AG04449 (cell line): ENCODE measurements at regions not wholly inside any gene's neighbourhood (a gene's known extent, or its start where the extent isn't known, plus 50 kb on each side); places are given as distances from the start of the nearest gene placed in this dataset.
"Not testable (repeated sequence)": the region's sequence is repeated elsewhere in the genome, so short reads cannot be mapped to it uniquely, and the experiment has no call there.

Source experiments
- CTCF ChIA-PET: fragments of 350-600 bp; formaldehyde crosslinking; extraction: SDS; loops from one replicate; lab custom pipeline; 2021; ENCODE audit warnings: antibody characterized with exemption; lab: Yijun Ruan, JAX
- POLR2A ChIA-PET: fragments of 400-600, 350-600 bp; formaldehyde crosslinking; extraction: SDS; loops from one replicate; lab custom pipeline; 2020; ENCODE audit warnings: antibody characterized with exemption, inconsistent platforms; lab: Yijun Ruan, JAX
- DNase-seq: peaks from one replicate; pipeline ENCODE4 v3.0.0-alpha.2; 2010; ENCODE audit warnings: low read depth, low spot score
- H3K4me3 ChIP-seq: 2 replicates; pipeline ENCODE4 v1.5.1; 2011; ENCODE audit warnings: low read depth, mild to moderate bottlenecking, control low read depth, low read length
- CTCF ChIP-seq: IDR thresholded peaks from one replicate; pipeline ENCODE4 v1.5.1; 2011; ENCODE audit warnings: mild to moderate bottlenecking, moderate library complexity, low read length, control low read depth, inconsistent platforms; ENCODE audit not compliant: insufficient read depth; ENCODE audit errors: missing control alignments

GRCh38 chr16:85515319-85515745, 97.8 kb upstream of the GSE1 start:
- no peak for TF ChIP-seq CTCF
- CTCF ChIA-PET, result interaction anchor here (0.7 to 2.1 kb wide), 6 partner anchors 8 to 101 kb away, joined by 3 to 18 read pairs (median 4); no protein-coding TSS in a partner anchor
- DNase-seq, result no peak
- H3K4me3 ChIP-seq, result peak overlapping the region; percentile 23
- POLR2A ChIA-PET, result interaction anchor here (0.7 to 1.0 kb wide), 2 partner anchors 39 to 52 kb away, joined by 3 read pairs; no protein-coding TSS in a partner anchor

- no peak overlapping the region for H3K4me3 ChIP-seq
- ChIA-PET CTCF (interaction anchor here (0.7 to 2.1 kb wide), 4 partner anchors 8 to 100 kb away, joined by 3 to 18 read pairs (median 5); no protein-coding TSS in a partner anchor), POLR2A (interaction anchor here (0.7 kb wide), 1 partner anchor 39 kb away, joined by 3 read pairs; no protein-coding TSS in a partner anchor)
- TF ChIP-seq CTCF, result no peak
- no peak for DNase-seq
These were observed 97.2 kb upstream of the GSE1 start for GRCh38 chr16:85515830-85516397.

GRCh38 chr16:85517154-85517553, 96.0 kb upstream of the GSE1 start:
- ChIA-PET CTCF (interaction anchor here (0.7 to 2.1 kb wide), 2 partner anchors 12 to 1667 kb away, joined by 3 to 11 read pairs; no protein-coding TSS in a partner anchor), POLR2A (interaction anchor here (0.6 kb wide), 1 partner anchor 42 kb away, joined by 4 read pairs; no protein-coding TSS in a partner anchor)
- no peak overlapping the region for H3K4me3 ChIP-seq
- TF ChIP-seq CTCF, result no peak
- no peak for DNase-seq

GRCh38 chr16:85517563-85518179, 95.5 kb upstream of the GSE1 start:
- ChIA-PET CTCF (interaction anchor here (0.7 to 2.1 kb wide), 2 partner anchors 12 to 1667 kb away, joined by 3 to 11 read pairs; no protein-coding TSS in a partner anchor), POLR2A (no interaction called here)
- H3K4me3 ChIP-seq, result no peak overlapping the region
- TF ChIP-seq CTCF, result no peak
- DNase-seq, result no peak

GRCh38 chr16:85518398-85519049, 94.6 kb upstream of the GSE1 start:
- ChIA-PET POLR2A (no interaction called here), CTCF (interaction anchor here (2.1 kb wide), 1 partner anchor 11 kb away, joined by 11 read pairs; no protein-coding TSS in a partner anchor)
- no peak for TF ChIP-seq CTCF
- H3K4me3 ChIP-seq, result no peak overlapping the region
- DNase-seq, result no peak

- H3K4me3 ChIP-seq, DNase-seq, CTCF ChIA-PET, POLR2A ChIA-PET: not testable (repeated sequence)
These were observed 94.1 kb upstream of the GSE1 start for GRCh38 chr16:85519050-85519440.
